ENCODE measurements at regions not wholly inside any gene's neighbourhood (a gene's known extent, or its start where the extent isn't known, plus 50 kb on each side); places are given as distances from the start of the nearest gene placed in this dataset.

DNA sequence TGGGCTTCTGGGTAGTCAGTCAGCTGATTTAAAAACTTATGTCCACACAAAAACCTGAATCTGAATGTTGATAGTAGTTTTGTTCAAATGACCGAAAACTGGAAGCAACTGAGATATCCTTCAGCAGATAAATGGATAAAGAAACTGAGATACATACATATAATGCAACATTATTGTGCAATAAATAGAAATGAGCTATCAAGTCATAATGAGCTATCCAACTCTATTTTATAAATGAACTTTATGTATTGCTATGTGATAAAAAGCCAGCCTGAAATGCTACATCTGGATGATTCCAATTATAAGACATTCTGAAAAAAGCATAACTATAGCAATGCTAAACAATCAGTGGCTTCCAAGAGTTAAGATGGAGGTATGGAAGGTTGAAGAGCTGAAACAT, 748.7 kb downstream of the TNS3 start:
- intact Hi-C loops (cut with DNase I) = no loop called here
- no peaks in the 10 kb centered on the region for H3K4me1 ChIP-seq
- no peak overlapping the region for H3K27ac ChIP-seq
- WGBS, 2 donors = 85 to 89% methylated on average over 1 of the region's 1 CpG
- TF ChIP-seq, protein P1, sequence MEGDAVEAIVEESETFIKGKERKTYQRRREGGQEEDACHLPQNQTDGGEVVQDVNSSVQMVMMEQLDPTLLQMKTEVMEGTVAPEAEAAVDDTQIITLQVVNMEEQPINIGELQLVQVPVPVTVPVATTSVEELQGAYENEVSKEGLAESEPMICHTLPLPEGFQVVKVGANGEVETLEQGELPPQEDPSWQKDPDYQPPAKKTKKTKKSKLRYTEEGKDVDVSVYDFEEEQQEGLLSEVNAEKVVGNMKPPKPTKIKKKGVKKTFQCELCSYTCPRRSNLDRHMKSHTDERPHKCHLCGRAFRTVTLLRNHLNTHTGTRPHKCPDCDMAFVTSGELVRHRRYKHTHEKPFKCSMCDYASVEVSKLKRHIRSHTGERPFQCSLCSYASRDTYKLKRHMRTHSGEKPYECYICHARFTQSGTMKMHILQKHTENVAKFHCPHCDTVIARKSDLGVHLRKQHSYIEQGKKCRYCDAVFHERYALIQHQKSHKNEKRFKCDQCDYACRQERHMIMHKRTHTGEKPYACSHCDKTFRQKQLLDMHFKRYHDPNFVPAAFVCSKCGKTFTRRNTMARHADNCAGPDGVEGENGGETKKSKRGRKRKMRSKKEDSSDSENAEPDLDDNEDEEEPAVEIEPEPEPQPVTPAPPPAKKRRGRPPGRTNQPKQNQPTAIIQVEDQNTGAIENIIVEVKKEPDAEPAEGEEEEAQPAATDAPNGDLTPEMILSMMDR (IDR thresholded peaks at IDR 0.05) = no peak
- no peak for TF ChIP-seq POLR2A (IDR thresholded peaks at IDR 0.05)
- H3K9me3 ChIP-seq = no peaks in the 10 kb centered on the region
- no peaks in the 10 kb centered on the region for H3K27me3 ChIP-seq
- no peak for DNase-seq
- no peak for ATAC-seq
- H3K4me3 ChIP-seq = no peak overlapping the region
- no peaks in the 10 kb centered on the region for H3K36me3 ChIP-seq (replicated peaks in 1 of 2; ENCODE audit: insufficient read depth in 1 of 2, low read depth in 2 of 2)

GRCh38 chr7:46832136-46832535, 749.8 kb downstream of the TNS3 start:
- DNase-seq (no peak), ATAC-seq (no peak)
- Histone ChIP-seq H3K27me3 (no peaks in the 10 kb centered on the region), H3K4me1 (no peaks in the 10 kb centered on the region), H3K36me3 (replicated peaks in 1 of 2; ENCODE audit: insufficient read depth in 1 of 2, low read depth in 2 of 2) (no peaks in the 10 kb centered on the region), H3K4me3 (no peak overlapping the region), H3K27ac (no peak overlapping the region), H3K9me3 (no peaks in the 10 kb centered on the region)
- WGBS, 2 donors = 61 to 71% methylated on average over 2 of the region's 2 CpGs
- intact Hi-C loops (cut with DNase I) = no loop called here
- no peak for TF ChIP-seq POLR2A (IDR thresholded peaks at IDR 0.05)
- TF ChIP-seq, protein P1 (IDR thresholded peaks at IDR 0.05) = no peak

GRCh38 chr7:46819819-46820218, 762.1 kb downstream of the TNS3 start:
- Histone ChIP-seq H3K9me3 (no peaks in the 10 kb centered on the region), H3K4me1 (no peaks in the 10 kb centered on the region), H3K4me3 (no peak overlapping the region), H3K27ac (no peak overlapping the region), H3K36me3 (replicated peaks in 1 of 2; ENCODE audit: insufficient read depth in 1 of 2, low read depth in 2 of 2) (no peaks in the 10 kb centered on the region), H3K27me3 (no peaks in the 10 kb centered on the region)
- DNase-seq = no peak
- TF ChIP-seq POLR2A (IDR thresholded peaks at IDR 0.05) = no peak
- TF ChIP-seq, protein P1 (IDR thresholded peaks at IDR 0.05) = no peak
- intact Hi-C loops (cut with DNase I) = no loop called here
- whole genome bisulfite sequencing, 2 donors = 78 to 81% methylated on average over 7 of the region's 7 CpGs
- no peak for ATAC-seq

DNA sequence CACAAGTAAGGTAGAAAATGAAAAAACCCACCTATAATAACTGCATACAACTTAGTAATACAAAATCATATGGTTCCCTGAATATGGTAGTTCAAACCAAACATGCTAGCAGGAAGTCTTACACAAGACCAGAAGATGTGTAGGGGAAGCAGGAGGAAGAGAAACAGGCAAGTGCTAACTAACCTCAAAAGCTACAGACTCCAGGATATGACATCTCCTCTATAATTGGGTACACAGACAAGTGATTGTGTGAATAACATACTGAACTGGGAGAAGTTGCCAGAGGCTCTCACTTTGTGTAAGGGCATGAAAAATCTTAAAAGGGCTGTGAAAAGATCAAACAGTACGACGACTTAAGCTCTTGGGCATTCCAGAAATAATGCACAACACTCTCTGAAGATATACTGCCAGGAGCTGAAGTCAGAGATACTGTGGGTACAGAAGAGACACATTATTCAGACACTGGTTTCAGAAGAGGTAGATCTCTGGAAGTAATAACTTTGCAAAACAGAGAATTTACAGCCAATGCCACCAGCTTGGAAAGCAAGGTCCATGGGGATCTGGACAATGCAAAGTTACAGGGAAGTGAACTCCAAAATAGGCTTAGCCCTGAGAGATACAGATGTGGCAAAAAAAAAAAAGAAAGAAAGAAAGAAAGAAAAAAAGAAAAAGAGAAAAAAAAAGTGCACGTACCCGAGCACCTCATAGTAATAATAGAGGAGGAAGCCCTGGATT, 767.2 kb downstream of the TNS3 start:
- no peak overlapping the region for H3K4me3 ChIP-seq
- DNase-seq (no peak), ATAC-seq (no peak)
- H3K9me3 ChIP-seq = no peaks in the 10 kb centered on the region
- TF ChIP-seq POLR2A (IDR thresholded peaks at IDR 0.05) = no peak
- TF ChIP-seq, protein P1 (IDR thresholded peaks at IDR 0.05) = no peak
- intact Hi-C loops (cut with DNase I) = no loop called here
- H3K4me1 ChIP-seq = no peaks in the 10 kb centered on the region
- WGBS, 2 donors = 82 to 92% methylated on average over 4 of the region's 4 CpGs
- H3K27ac ChIP-seq = no peak overlapping the region
- H3K27me3 ChIP-seq = no peaks in the 10 kb centered on the region
- H3K36me3 ChIP-seq (replicated peaks in 1 of 2; ENCODE audit: insufficient read depth in 1 of 2, low read depth in 2 of 2) = no peaks in the 10 kb centered on the region

- no peak for ATAC-seq
- H3K4me1 ChIP-seq = no peaks in the 10 kb centered on the region
- intact Hi-C loops (cut with DNase I) = no loop called here
- no peaks in the 10 kb centered on the region for H3K36me3 ChIP-seq (replicated peaks in 1 of 2; ENCODE audit: insufficient read depth in 1 of 2, low read depth in 2 of 2)
- no peak for DNase-seq
- TF ChIP-seq POLR2A (IDR thresholded peaks at IDR 0.05) = no peak
- TF ChIP-seq, protein P1 (IDR thresholded peaks at IDR 0.05) = no peak
- no peak overlapping the region for H3K4me3 ChIP-seq
- no peak overlapping the region for H3K27ac ChIP-seq
- WGBS, 2 donors = 75 to 84% methylated on average over 7 of the region's 7 CpGs
- no peaks in the 10 kb centered on the region for H3K9me3 ChIP-seq
- no peaks in the 10 kb centered on the region for H3K27me3 ChIP-seq
These were observed 769.7 kb downstream of the TNS3 start for GRCh38 chr7:46812101-46812675.
